ENCODE measurements at regions not wholly inside any gene's neighbourhood (a gene's known extent, or its start where the extent isn't known, plus 50 kb on each side); places are given as distances from the start of the nearest gene placed in this dataset.
"Not testable (repeated sequence)": the region's sequence is repeated elsewhere in the genome, so short reads cannot be mapped to it uniquely, and the experiment has no call there.

- DNase-seq (ENCODE audit: low spot score): no peak
These were observed 116.0 kb upstream of the LRPAP1 start for GRCh38 chr4:3648195-3648594.

DNA sequence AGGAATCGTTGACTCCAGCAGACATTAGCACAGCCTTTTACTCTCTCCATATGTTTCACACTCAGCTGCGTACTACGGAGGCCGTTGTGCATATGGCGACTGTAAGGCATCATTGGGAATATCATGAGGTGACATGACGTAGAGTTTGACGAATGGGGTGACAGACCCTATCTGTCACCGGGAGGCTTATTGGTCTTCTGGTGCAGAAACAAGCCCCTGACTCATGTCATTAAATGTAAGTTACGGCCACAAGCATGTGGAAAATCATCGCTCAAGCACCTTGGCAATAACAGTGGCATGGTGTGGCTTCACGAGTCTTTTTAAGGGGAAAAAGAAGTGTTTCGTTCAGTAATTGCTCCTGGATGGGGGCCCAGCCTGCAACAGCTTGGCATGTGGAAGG lies 115.2 kb upstream of the LRPAP1 start:
- DNase-seq (ENCODE audit: low spot score): no peak

DNA sequence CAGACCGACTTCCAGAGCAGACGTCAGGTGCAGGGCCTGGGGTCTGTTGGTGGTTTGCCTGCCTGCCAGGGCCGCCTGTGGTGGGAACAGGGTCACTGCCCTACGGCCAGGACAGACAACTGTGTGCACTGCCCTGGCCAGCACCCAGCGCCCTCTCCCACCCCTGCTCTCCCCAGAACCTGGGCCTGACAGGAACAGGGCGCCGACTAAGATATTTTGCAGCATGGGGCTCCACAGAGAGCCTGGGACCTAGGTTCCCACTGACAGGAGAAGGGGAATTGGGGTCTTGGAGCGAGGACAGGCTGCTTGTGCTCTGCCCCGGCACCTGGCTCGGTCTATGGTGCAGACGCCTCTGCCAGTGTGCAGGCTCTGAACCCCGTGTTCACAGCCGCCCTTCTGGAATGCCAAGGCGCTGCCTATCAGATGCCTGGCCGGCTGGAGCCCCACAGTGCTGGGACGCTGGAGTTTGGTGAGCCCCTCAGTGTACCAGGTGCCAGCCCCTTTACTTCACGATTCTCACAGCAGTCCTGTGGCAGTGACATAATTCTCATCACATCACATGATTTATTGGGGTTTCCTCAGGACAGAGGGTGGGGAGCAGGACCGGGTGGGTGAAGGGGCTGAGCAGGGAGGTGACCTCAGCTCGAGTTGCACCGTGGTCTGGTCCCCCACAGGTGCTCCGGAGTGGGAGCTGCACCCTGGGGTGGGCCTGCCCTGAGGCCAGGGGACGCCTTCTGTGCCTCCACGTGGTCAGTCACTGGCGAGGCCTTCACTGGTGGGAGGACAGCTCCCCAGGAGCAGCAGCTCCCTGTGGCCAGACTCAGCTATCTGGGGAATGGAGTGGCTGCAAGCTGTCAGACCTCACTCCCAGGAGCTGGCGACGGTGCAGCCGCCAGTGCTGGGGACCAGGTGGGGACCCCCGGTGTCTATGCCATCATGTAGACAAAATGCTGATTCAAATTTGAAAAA lies 113.8 kb upstream of the LRPAP1 start:
- DNase-seq (ENCODE audit: low spot score): no peak

DNA sequence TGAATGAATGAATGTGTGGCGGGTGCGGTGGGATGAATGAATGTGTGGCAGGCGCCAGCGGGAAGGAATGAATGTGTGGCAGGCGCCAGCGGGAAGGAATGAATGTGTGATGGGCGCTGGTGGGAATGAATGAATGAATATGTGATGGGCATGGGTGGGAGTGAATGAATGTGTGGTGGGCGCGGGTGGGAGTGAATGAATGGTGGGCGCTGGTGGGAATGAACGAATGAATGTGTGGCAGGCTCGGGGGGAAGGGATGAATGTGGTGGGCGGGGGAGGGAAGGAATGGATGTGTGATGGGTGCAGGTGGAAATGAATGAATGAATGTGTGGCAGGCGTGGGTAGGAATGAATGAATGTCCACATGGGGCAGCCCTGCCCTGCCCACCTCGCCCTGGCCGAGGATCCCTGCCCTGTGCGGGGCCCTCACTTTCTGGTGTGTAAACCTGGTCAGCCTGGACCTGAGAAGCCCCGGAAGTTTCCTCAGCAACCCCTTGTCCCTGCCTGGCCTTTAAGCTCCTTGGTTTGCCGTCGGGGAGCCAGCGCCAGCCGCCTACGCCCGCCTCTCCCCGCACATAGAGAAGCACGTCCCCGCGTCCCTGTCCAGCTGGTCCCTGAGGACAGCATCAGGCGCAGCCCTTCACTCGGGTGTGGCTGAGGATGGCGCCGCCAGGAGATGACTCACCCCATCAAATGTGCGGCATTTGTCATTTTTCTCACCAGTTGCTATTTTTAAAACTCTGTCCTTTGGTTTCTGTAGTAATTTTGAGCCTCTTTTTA lies 112.8 kb upstream of the LRPAP1 start:
- DNase-seq (ENCODE audit: low spot score): no peak

DNA sequence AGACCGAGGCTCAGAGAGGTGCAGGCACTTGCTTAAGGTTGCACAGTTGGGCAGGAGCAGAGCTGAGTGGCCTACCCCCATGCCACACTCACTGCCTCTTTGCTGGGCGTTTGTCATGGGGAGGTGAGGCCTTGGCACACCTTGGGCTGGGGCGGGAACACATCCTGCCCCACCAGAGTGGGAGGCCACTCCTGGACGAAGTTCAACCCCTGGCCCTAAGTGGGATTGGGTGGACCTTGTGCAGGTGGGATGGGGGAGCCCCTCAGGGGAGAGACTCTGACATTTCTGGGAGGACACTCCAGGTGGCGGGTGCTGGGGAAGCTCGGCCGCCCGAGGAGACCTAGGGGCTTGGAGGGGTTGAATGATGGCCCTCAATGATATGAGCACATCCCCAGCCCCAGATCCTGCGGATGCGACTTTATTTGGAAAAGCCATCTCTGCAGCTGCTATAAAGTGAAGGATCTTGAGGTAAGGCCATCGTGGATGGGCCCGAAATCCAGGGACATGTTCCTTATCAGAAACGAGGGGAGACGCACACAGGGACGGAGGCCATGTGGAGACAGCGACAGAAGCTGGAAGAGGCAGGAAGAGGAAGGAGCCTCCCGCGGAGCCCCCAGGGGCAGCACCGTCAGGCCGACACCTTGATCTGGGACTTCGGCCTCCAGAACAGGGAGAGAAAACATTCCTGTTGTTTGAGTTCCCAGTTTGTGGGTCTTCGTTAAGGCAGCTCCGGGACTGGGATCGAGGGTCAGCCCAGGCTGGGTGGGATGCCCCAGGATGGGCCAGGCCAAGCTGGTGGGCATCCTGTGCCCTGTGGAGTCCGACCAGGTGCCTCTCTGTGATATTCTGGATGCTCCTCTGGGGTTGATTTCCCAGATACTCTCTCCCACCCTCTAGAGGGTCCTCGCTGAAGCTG lies 111.6 kb upstream of the LRPAP1 start:
- no peak for DNase-seq (ENCODE audit: low spot score)

- DNase-seq (ENCODE audit: low spot score): no peak
These were observed 110.7 kb upstream of the LRPAP1 start for GRCh38 chr4:3642806-3643517.

DNA sequence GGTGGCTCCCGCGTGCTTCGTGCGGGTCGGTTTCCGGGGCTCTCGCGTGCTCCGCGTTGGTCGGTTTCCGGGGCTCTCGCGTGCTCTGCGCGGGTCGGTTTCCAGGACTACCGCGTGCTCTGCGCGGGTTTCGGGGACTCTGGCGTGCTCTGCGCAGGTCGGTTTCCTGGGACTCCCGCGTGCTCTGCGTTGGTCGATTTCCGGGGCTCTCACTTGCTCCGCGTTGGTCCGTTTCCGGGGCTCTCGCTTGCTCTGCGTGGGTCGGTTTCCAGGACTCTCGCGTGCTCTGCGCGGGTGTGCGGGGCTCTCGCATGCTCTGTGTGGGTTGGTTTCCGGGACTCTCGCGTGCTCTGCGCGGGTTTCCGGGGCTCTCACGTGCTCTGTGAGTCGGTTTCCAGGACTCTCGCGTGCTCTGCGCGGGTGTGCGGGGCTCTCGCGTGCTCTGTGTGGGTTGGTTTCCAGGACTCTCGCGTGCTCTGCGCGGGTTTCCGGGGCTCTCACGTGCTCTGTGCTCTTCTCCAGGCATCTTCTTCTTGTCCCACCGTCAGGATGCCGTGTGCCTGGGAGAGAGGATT lies 109.9 kb upstream of the LRPAP1 start:
- no peak for DNase-seq (ENCODE audit: low spot score)

DNA sequence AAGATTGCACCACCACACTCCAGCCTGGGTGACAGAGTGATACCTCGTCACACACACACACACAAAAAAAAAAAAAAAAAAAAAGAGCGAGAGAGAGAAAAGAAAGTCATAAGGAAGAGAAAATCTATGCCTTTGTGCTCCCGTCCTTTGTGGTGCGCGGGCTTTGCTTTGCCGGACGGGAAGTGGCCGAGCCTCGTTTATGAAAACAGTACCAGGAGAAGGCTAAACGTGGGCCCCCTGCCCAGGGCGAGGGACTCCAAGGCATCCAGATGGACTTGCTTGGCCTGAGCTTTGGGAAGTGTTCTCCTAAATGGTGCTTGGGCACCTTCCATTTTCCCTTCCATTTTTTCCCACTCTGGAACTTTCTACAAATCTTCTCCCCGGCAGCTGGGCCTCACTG lies 109.3 kb upstream of the LRPAP1 start:
- no peak for DNase-seq (ENCODE audit: low spot score)

DNA sequence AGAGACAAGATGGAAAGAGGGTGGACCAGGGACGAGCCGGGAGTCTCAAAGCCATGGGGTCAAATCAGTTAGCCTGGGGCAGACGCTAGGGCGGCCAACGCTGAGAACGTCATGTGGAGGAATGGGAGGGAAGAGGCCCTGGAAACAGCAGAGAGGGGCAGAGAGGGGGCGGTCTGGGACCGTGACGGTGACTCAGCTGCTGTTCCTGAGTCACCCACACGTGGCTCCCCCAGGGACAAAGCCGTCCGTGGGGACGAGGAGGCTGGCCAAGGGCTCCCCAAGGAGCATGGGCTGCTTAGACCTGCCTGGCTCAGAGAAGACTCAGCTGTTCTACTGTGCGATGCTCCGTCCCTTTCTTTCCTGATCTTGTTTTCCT lies 108.4 kb upstream of the LRPAP1 start:
- DNase-seq (ENCODE audit: low spot score): no peak

DNA sequence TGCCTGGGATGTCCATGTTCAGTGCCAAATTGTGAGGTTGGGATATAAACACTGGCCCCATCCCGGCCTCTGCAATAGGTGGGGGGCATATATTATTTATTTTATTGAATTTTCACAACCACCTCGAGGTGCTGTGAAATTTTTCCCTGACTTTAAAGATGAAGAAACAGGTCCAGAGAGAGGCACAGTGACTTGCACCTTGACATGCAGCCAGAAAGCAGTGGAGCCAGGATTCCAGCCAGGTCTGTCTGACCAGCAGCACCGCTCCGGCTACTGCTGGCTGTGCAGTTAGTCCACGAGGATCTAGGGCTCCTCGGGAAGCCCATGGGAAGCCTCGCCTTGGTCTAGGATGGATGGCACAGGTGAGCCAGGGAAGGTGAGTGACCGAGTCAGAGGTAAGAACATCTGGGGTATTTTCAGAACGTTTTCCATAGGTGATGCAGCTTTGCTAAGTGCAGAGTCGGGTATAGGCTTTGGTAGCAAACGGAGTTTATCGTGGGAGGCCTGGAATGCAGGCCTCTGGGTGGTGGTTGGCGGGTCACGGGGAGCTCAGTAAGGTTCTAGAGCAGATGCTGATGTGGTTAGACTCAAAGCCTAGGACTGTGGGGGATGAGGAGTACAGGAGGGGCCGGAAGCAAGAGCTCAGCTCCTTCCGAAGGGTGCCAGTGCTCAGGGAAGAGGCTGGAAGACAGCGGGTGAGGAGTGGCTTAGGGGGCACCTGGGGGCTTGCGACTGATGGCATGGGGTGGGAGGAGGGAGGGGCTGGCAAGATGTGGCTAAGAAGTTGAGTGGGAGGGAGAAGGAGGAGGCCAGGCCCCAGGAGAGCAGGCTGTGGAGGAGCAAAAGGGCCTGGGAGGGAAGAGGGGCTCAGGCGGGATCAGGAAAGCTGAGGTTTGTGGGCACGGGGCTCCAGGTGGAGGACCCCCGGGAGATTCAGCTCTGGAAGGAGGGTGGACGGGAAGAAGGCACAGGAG lies 107.7 kb upstream of the LRPAP1 start:
- no peak for DNase-seq (ENCODE audit: low spot score)

- no peak for DNase-seq (ENCODE audit: low spot score)
These were observed 106.0 kb upstream of the LRPAP1 start for GRCh38 chr4:3638080-3638795.

DNA sequence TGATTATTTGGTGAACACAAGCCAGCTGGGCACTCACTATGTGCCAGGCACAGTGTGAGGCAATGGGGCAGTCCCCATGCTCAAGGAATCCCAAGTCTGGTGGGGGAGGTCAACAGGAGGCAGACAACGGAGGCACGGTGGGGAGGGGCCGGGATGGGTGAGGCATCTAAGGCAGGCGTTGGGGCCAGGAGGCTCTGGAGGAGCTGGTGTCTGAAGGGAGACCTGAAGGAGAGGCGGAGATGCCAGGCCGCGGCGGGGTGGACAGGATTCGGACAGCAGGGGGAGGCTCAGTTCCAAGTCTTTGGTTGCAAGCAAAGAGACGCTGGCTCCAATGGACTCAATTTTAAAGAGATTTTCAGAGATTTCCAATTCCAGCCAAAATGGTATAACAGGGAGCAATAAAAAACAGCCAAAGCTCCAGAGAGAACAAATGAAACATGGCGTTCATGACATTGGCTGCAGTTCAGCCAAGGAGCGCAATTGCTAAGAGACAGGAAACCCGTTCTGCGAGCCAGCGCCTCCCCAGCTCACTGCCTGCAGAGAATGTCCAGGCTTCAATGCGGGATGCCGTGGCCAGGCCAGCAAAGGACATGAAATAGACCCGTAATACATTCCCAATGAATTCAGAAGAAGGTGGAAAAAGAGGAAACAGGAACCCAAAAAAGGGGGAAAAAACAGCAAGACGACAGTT lies 105.2 kb upstream of the LRPAP1 start:
- peak; percentile 11 for DNase-seq (ENCODE audit: low spot score)

DNA sequence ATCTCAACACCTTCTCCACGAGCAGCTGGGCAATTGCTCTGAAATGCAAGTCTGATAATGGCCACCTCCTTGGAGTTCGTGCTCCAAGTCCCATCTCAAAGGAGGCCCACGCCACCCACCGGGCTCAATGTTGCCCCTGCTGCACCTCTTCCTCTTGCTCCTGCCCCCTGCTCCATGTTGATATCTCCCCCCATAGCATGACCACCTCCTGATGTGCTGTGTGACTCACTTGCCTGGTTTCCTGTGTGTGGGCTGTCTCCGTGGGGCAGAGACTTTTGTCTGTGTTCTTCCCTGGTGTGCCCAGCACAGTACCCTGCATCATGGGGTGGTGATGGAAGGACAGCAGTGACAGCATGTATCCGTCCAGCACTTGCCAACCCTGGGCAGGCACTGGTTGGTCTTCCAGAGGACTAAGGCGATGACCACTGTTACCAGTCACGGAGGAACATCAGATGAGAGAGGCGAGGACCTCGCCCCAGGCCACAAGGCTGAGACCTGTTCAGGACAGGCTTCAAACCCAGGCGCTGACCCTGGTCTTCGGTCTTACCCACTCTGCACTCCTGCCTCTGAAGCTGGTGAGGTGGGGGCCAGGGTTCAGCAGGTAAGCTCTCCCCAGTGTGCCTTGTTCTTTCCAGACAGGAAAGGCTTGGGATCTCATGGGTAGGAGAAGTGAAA lies 104.6 kb upstream of the LRPAP1 start:
- no peak for DNase-seq (ENCODE audit: low spot score)

DNA sequence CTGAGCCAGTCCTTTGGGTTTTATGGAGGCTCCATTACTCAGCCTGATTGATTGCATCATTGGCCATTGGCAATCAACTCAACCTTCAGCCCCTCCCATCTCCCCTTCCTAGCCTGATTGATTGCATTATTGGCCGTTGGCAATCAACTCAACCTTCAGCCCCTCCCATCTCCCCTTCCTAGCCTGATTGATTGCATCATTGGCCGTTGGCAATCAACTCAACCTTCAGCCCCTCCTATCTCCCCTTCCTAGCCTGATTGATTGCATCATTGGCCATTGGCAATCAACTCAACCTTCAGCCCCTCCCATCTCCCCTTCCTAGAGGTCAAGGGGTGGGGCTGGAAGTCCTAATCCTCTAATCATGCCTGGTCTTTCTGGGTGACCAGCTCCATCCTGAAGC lies 103.8 kb upstream of the LRPAP1 start:
- not testable (repeated sequence) for DNase-seq (ENCODE audit: low spot score)

GRCh38 chr4:3634894-3635820 lies 102.9 kb upstream of the LRPAP1 start:
- no peak for DNase-seq (ENCODE audit: low spot score)

DNA sequence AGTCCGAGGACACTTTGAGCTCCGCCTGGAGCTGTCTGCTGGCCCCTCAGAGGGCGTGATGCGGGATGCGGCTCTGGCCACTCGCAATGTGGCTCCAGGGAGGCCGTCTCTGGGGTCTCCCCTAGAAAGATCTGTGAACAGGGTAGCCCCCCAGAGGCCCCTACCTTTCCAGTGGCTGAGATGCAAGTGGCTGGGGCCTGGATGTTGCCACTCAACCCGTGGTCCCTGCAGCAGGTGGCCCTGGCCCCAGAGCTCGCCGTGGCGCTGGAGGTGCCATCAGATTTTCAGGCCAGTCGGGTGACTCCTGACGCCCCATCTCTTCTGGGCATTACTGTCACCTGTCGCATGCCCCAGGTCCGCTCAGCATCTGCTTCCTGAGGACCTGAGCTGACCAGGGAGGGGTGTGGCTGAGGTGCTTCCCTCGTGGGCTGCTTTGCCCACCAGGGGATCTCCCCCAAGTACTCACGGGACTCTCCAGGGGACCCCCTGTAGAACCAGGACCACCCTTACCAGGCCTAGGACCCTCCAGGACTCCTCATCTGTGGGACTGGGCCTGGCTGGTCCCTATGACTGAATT lies 102.1 kb upstream of the LRPAP1 start:
- no peak for DNase-seq (ENCODE audit: low spot score)

DNA sequence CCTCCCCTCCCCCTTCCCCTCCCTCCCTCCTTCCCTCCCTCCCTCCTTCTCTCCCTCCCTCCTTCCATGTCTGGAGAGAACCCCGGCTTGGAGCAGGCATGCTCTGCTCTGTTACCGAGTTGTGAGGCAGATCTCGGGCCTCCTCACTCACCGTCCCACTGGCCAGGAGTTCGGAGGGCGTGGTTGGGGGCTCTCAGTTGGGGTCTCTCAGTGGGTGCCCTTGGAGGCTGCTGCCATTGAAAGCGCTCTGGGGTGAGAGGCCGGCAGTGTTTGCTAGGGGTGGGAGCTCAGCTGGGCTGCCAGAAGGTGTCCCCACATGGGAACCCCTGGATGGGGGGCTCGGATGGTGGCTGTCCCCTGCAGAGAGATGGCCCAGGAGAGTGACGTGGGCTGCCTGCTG lies 101.1 kb upstream of the LRPAP1 start:
- not testable (repeated sequence) for DNase-seq (ENCODE audit: low spot score)

Data from pons (tissue), 1 donor.